GM12801 (cell line): ENCODE measurements at regions not wholly inside any gene's neighbourhood (a gene's known extent, or its start where the extent isn't known, plus 50 kb on each side); places are given as distances from the start of the nearest gene placed in this dataset.

Experiments used
- CTCF ChIP-seq: IDR thresholded peaks from one replicate; pipeline ENCODE4 v1.5.1; 2011; ENCODE audit warnings: control low read depth; ENCODE audit not compliant: insufficient read length; ENCODE audit errors: extremely low read depth

GRCh38 chr6:53412751-53413150 lies 64.0 kb upstream of the ELOVL5 start:
- TF ChIP-seq CTCF, result no peak

DNA sequence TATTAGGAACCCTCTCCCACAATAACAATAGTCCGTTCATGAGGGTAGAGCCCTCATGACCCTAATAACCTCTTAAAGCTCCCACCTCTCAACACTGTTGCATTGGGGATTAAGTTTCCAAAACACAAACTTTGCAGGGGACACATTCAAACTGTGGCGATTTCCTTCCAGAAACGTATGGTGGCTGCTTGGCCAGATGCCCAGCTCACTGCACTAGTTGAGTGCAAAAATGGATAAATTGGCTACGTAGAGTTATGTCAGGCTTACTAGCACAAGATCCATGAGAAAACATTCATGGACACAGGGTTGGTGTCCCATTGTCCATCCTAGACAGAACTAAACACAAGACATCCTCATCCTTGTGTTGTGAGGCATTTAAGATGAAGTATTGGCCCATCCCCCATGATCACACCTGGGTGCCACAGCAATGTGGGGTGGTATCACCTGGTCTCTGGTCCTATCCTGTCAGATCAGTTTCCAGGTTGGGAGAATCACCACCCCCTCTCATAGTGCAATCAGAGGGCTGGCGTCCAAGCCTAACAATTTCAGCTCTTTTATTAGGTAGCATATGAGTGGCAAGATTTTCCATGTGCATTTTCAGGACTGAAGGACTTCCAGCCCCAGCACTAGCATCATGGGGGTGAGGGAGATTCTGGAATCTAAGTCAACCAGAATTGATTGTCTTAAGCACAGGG lies 63.4 kb upstream of the ELOVL5 start:
- no peak for TF ChIP-seq CTCF

DNA sequence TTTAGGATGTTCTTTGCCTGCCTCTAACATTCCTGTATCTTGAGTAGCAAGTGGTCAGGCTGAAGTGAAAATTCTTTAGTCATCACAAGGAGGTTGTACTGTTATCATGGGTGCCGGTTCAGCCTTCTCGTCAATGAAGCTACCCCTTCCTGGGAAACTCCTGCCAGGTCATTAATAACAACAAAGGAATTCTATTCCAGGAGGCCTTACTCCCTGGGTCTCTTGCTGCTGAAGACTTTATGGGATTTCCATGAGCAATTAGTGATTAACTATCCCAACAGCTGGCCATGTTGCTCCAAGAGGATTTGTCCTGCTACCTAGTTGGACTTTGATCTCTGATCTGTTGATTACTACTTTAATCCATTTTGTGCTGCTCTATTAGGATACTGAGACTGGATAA lies 62.7 kb upstream of the ELOVL5 start:
- no peak for TF ChIP-seq CTCF

DNA sequence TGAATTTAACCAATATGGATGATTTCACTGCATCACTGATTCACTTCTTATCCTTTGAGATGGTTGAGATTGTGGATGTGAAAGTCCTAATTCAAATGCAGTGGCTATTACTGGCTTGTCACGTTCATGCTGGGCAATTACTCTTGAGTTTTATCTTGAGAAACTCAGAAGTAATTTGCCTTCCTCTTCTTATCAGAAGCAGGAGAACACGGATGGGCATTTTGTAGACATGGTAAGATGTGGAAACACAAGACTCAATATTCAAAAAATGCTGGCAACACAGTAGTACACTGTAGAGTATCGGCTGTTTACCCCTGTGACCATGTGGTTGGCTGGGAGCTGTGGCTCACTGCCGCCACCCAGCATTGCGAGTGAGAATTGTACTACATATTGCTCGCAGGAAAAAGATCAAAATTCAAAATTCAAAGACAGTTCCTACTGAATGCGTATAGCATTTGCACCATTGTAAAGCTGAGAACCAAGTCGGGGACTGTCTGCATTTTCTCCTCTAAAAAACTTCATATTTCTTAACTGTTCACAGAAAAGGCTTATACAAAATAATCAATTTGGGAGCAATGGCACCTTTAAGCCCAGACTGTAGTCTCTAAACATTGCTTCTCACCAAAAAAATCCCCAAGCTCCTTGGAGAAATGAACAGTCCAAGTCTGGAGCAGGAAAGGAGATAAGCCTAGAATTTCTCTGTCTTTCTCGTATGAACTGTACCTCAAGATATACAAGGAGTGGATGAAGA lies 61.9 kb upstream of the ELOVL5 start:
- TF ChIP-seq CTCF, result peak; percentile 58

DNA sequence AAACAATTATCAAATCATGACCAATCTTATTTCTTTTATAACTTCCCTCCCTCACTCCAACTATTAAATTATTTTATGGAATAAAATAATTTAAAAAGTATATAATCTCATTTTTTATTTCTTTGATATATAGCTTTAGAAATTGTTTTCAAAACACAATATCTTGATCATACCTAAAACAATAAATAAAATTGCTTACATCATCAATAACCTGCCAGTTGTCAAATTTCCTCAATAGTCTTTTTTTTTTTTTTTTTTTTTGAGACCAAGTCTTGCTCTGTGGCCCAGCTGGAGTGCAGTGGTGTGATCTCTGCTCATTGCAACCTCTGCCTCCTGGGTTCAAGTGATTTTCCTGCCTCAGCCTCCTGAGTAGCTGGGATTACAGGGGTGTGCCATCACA lies 60.1 kb upstream of the ELOVL5 start:
- no peak for TF ChIP-seq CTCF

DNA sequence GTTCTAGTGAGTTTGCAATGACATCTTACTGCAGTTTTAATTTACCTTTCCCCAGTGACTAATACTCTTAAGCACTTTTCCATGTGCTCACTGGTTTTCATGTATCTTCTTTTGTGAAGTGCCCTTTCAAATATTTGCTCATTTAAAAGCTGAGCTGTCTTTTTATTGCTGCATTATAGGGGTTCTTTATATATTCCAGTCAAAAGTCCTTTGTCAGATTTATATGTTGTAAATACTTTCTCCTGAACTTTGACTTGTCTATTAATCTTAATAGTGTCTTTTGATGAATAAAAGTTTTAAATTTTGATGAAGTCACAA lies 50.2 kb upstream of the ELOVL5 start:
- TF ChIP-seq CTCF, result no peak

GRCh38 chr6:53398247-53399026 lies 49.7 kb upstream of the ELOVL5 start:
- no peak for TF ChIP-seq CTCF
